MM.1S (cell line): ENCODE measurements at regions not wholly inside any gene's neighbourhood (a gene's known extent, or its start where the extent isn't known, plus 50 kb on each side); places are given as distances from the start of the nearest gene placed in this dataset.

Experiments used
- DNase-seq: peaks from one replicate; pipeline ENCODE4 v3.0.0-alpha.2; 2015
- H2AFZ ChIP-seq: fragments of 300-600 bp; sonication (generic); 2 replicates; pipeline ENCODE4 v1.6.0; 2016; ENCODE audit warnings: antibody characterized with exemption, low read length
- H3F3A ChIP-seq: fragments of 300-600 bp; sonication (generic); 2 replicates; pipeline ENCODE4 v1.6.1; 2016; ENCODE audit warnings: mild to moderate bottlenecking, antibody characterized with exemption, low read length, moderate library complexity, mixed read lengths; ENCODE audit not compliant: insufficient read depth
- H3K27ac ChIP-seq: fragments of 300-600 bp; sonication (generic); 2 replicates; pipeline ENCODE4 v1.5.1; 2016; ENCODE audit warnings: mild to moderate bottlenecking, low read length
- H3K27me3 ChIP-seq: fragments of 300-600 bp; sonication (generic); replicated peaks from 2 replicates; pipeline ENCODE4 v1.6.0; 2016; ENCODE audit warnings: low read length; ENCODE audit not compliant: insufficient read depth
- H3K36me3 ChIP-seq: fragments of 300-600 bp; sonication (generic); replicated peaks from 2 replicates; pipeline ENCODE4 v1.6.1; 2016; ENCODE audit warnings: mild to moderate bottlenecking, low read length, mixed read lengths; ENCODE audit not compliant: insufficient read depth
- H3K4me1 ChIP-seq: fragments of 300-600 bp; sonication (generic); 2 replicates; pipeline ENCODE4 v1.6.1; 2016; ENCODE audit warnings: low read length, mixed read lengths
- H3K4me2 ChIP-seq: fragments of 300-600 bp; sonication (generic); 2 replicates; pipeline ENCODE4 v1.6.0; 2016; ENCODE audit warnings: low read depth, low read length
- H3K4me3 ChIP-seq: fragments of 300-600 bp; sonication (generic); 2 replicates; pipeline ENCODE4 v1.5.1; 2016; ENCODE audit warnings: low read length, mixed read lengths
- H3K79me2 ChIP-seq: fragments of 300-600 bp; sonication (generic); 2 replicates; pipeline ENCODE4 v1.6.1; 2016; ENCODE audit warnings: mixed run types, low read length, mixed read lengths
- H3K9ac ChIP-seq: fragments of 300-600 bp; sonication (generic); 2 replicates; pipeline ENCODE4 v1.6.1; 2016; ENCODE audit warnings: low read length, mixed read lengths
- H3K9me2 ChIP-seq: fragments of 300-600 bp; sonication (generic); replicated peaks from 2 replicates; pipeline ENCODE4 v1.6.1; 2016; ENCODE audit warnings: mild to moderate bottlenecking, low read length, mixed read lengths; ENCODE audit not compliant: insufficient read depth
- H3K9me3 ChIP-seq: fragments of 300-600 bp; sonication (generic); replicated peaks from 2 replicates; pipeline ENCODE4 v1.6.1; 2016; ENCODE audit warnings: mild to moderate bottlenecking, low read length, mixed read lengths; ENCODE audit not compliant: insufficient read depth
- H4K20me1 ChIP-seq: fragments of 300-600 bp; sonication (generic); 2 replicates; pipeline ENCODE4 v1.6.1; 2016; ENCODE audit warnings: mild to moderate bottlenecking, low read length, moderate library complexity, mixed read lengths; ENCODE audit not compliant: insufficient read depth
- EZH2 ChIP-seq: fragments of 300-600 bp; sonication (generic); optimal IDR thresholded peaks from 2 replicates; pipeline ENCODE3; 2017; ENCODE audit warnings: low read depth, mild to moderate bottlenecking, antibody characterized with exemption, low read length, mixed read lengths
- EZH2phosphoT487 ChIP-seq: fragments of 300-600 bp; sonication (generic); IDR thresholded peaks from 2 replicates; pipeline ENCODE4 v1.6.1; 2018; ENCODE audit warnings: antibody characterized with exemption, low read length
- TF ChIP-seq, protein P1 (sequence below): fragments of 300-600 bp; sonication (generic); IDR thresholded peaks from 2 replicates; pipeline ENCODE4 v1.5.1; 2016; ENCODE audit warnings: antibody characterized with exemption, low read length, mixed read lengths

DNA sequence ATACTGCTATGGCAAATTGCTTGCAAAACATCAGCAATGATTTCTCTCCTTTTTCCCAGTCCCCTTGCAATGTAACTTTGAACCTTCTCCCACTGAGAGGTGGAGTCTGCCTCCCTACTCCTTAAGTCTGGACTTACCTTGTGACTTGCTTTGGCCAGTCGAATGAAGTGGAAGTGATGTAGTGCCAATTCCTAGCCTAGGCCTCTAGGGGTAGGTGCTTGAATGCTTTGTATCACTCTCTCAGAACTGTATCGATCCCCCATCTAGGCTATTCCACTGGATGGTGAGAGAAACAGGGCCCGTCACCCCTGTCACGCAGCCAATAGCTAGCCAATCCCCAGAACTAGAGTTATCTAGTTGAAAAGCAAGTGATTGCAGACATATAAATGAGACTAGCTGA is 238.6 kb downstream of the BTBD3 start:
- Histone ChIP-seq H3F3A (no peaks in the 10 kb centered on the region), H3K79me2 (no peaks in the 10 kb centered on the region), H3K4me1 (peaks cover 4% of the 10 kb centered on the region; the same call in 1 of the 2 replicates), H3K9ac (no peak overlapping the region), H2AFZ (no peak overlapping the region), H3K9me2 (no peaks in the 10 kb centered on the region), H3K27me3 (no peaks in the 10 kb centered on the region), H3K27ac (no peak overlapping the region), H3K36me3 (no peaks in the 10 kb centered on the region), H3K4me2 (no peak overlapping the region), H4K20me1 (no peaks in the 10 kb centered on the region), H3K4me3 (no peak overlapping the region), H3K9me3 (no peaks in the 10 kb centered on the region)
- DNase-seq, result no peak
- no peak for TF ChIP-seq EZH2
- no peak for TF ChIP-seq EZH2phosphoT487
- TF ChIP-seq, protein P1, sequence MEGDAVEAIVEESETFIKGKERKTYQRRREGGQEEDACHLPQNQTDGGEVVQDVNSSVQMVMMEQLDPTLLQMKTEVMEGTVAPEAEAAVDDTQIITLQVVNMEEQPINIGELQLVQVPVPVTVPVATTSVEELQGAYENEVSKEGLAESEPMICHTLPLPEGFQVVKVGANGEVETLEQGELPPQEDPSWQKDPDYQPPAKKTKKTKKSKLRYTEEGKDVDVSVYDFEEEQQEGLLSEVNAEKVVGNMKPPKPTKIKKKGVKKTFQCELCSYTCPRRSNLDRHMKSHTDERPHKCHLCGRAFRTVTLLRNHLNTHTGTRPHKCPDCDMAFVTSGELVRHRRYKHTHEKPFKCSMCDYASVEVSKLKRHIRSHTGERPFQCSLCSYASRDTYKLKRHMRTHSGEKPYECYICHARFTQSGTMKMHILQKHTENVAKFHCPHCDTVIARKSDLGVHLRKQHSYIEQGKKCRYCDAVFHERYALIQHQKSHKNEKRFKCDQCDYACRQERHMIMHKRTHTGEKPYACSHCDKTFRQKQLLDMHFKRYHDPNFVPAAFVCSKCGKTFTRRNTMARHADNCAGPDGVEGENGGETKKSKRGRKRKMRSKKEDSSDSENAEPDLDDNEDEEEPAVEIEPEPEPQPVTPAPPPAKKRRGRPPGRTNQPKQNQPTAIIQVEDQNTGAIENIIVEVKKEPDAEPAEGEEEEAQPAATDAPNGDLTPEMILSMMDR, result no peak

DNA sequence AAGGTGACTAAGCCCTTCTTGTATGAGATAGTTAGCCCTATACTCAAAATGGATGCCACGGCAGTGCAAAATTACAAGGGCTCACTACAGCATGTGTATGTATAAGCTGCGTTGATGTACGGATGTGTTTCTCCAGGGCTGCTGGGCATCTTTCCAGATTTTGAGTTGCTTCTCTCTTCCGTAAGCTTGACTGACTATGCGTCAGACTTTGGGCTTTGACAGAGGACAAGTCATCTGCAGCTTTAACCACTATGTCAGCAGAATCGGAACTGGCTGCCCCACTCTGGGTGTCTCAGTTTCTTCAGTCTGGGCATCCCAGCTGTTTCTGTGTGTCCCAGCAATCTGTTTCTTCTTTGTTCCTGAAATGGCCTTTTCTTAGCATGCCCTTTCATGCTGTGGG is 241.6 kb downstream of the BTBD3 start:
- no peaks in the 10 kb centered on the region for H3K79me2 ChIP-seq
- no peaks in the 10 kb centered on the region for H3K4me1 ChIP-seq
- DNase-seq, result no peak
- no peaks in the 10 kb centered on the region for H3F3A ChIP-seq
- H3K27ac ChIP-seq, result no peak overlapping the region
- no peak overlapping the region for H3K4me2 ChIP-seq
- H3K9ac ChIP-seq, result no peak overlapping the region
- no peaks in the 10 kb centered on the region for H3K27me3 ChIP-seq
- H2AFZ ChIP-seq, result no peak overlapping the region
- no peaks in the 10 kb centered on the region for H4K20me1 ChIP-seq
- TF ChIP-seq EZH2phosphoT487 (no peak), EZH2 (no peak)
- TF ChIP-seq, protein P1, result no peak
- H3K9me3 ChIP-seq, result no peaks in the 10 kb centered on the region
- no peaks in the 10 kb centered on the region for H3K36me3 ChIP-seq
- H3K4me3 ChIP-seq, result no peak overlapping the region
- H3K9me2 ChIP-seq, result no peaks in the 10 kb centered on the region

GRCh38 chr20:12161734-12162133 is 244.0 kb downstream of the BTBD3 start:
- no peaks in the 10 kb centered on the region for H3K79me2 ChIP-seq
- no peaks in the 10 kb centered on the region for H3F3A ChIP-seq
- H3K9me3 ChIP-seq, result no peaks in the 10 kb centered on the region
- no peak overlapping the region for H2AFZ ChIP-seq
- no peak overlapping the region for H3K4me2 ChIP-seq
- no peaks in the 10 kb centered on the region for H3K27me3 ChIP-seq
- H3K4me3 ChIP-seq, result no peak overlapping the region
- H4K20me1 ChIP-seq, result no peaks in the 10 kb centered on the region
- no peak overlapping the region for H3K9ac ChIP-seq
- no peaks in the 10 kb centered on the region for H3K9me2 ChIP-seq
- H3K36me3 ChIP-seq, result no peaks in the 10 kb centered on the region
- peaks cover 5% of the 10 kb centered on the region; the same call in 1 of the 2 replicates for H3K4me1 ChIP-seq
- H3K27ac ChIP-seq, result no peak overlapping the region
- TF ChIP-seq EZH2phosphoT487 (no peak), EZH2 (no peak)
- TF ChIP-seq, protein P1, result no peak
- DNase-seq, result no peak
